ENCODE measurements at regions not wholly inside any gene's neighbourhood (a gene's known extent, or its start where the extent isn't known, plus 50 kb on each side); places are given as distances from the start of the nearest gene placed in this dataset.
"Not testable (repeated sequence)": the region's sequence is repeated elsewhere in the genome, so short reads cannot be mapped to it uniquely, and the experiment has no call there.

- DNase-seq (ENCODE audit: low read depth in 2 of 2) = no peak
Observed at GRCh38 chr11:29485641-29486040, 531.2 kb downstream of the KCNA4 start.

DNA sequence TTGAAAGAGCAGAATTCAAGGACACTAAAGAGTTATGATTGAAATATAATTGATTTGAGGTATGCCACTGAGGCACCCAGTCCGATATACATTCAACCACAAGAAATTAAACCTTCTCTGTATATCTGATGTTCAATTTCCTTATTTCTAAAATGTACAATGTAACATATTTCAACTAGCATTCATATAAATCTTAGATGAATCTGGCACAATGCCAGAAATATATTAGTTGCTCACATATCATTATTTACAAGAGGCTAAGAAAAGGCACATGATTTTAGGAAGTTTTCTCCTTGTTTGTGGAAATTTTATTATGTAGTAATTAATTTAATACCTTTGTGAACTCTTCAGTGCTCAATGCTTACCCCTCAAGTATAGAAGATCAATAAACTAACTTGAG lies 532.3 kb downstream of the KCNA4 start:
- DNase-seq (ENCODE audit: low read depth in 2 of 2) = no peak

DNA sequence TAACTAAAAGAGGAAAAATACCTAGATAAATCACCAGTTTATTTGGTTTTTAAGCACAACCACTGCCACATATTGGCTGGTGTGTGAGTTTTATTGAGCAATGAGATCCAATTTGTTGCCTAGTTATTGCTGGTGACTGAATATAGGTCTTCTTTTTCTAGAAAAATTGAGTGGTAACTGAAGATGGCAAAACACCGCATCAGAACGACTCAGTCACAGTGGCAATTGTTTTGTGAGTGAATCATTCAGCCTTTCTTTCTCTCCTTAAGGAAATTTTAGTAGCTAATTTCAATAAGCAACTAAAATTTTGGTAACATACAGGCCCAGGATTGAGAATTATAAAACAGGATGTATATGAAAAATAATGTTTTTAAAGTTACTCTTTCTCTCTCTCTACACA lies 533.0 kb downstream of the KCNA4 start:
- DNase-seq (ENCODE audit: low read depth in 2 of 2) = no peak

DNA sequence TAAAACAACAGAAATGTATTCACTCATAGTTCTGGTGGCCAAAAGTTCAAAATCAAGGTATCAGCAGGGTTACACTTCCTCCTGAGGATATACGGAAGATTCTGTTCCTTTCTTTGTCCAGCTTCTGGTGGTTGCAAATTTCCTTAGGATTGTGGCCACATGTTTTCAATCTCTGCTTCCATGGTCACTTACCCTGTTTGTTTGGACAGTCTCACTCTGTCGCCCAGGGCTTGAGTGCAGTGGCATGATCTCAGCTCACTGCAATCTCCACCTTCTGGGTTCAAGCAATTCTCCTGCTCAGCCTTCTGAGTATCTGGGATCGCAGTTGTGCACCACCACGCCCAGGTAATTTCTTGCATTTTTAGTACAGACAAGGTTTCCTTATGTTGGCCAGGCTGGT lies 534.3 kb downstream of the KCNA4 start:
- no peak for DNase-seq (ENCODE audit: low read depth in 2 of 2)

- DNase-seq (ENCODE audit: low read depth in 2 of 2) = no peak
Observed at GRCh38 chr11:29481738-29482137, 535.1 kb downstream of the KCNA4 start.

GRCh38 chr11:29480981-29481380 lies 535.8 kb downstream of the KCNA4 start:
- DNase-seq (ENCODE audit: low read depth in 2 of 2) = no peak

- DNase-seq (ENCODE audit: low read depth in 2 of 2) = no peak
Observed at GRCh38 chr11:29458252-29458651, 558.6 kb downstream of the KCNA4 start.

GRCh38 chr11:29452146-29452545 lies 564.7 kb downstream of the KCNA4 start:
- DNase-seq (ENCODE audit: low read depth in 2 of 2) = no peak

- DNase-seq (ENCODE audit: low read depth in 2 of 2) = no peak
Observed at GRCh38 chr11:29449281-29450074, 567.4 kb downstream of the KCNA4 start.

- DNase-seq (ENCODE audit: low read depth in 2 of 2) = no peak
Observed at GRCh38 chr11:29448246-29448877, 568.5 kb downstream of the KCNA4 start.

DNA sequence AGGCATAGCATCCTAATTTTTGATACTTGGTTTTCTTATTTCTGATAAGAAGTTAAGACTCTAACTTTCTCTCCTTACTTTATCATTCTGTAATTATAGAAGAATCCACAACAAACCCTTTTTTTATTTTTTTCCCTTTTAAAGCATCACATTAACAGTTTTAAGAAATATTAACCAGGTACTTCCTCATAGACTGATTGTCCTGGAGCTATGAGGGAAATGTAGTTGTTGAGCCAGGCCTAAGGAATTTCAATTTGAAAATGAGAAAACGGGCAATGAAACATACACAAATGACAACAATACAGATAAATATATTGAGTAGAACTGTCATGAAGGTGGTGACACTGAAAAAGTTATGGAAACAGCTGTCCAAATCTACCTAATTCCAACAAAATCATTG lies 569.0 kb downstream of the KCNA4 start:
- no peak for DNase-seq (ENCODE audit: low read depth in 2 of 2)

DNA sequence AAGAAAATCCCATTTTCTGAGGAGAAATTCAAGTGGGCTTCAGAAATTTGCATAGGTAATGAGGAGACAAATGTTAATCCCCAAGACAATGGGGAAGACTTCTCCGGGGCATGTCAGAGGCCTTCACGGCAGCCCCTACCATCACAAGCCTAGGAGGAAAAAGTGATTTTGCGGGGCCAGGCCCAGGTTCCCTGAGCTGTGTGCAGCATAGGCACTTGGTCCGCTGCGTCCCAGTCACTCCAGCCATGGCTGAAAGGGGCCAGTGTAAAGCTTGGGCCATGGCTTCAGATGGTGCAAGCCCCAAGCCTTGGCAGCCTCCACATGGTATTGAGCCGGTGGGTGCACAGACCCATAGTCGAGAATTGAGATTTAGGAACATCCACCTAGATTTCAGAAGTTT lies 570.7 kb downstream of the KCNA4 start:
- no peak for DNase-seq (ENCODE audit: low read depth in 2 of 2)

DNA sequence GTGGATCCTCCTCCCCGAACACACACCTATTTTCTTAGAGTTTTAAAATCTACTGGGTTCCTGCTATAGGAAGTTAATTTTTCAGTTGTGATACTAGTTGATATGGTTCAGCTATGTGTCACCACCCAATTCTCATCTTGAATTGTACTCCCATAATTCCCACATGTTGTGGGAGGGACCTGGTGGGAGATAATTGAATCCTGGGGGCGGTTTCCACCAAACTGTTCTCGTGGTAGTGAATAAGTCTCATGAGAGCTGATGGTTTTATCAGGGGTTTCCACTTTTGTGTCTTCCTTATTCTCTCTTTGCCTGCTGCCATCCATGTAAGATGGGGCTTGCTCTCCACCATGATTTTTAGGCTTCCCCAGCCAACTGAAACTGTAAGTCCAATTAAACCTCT lies 571.6 kb downstream of the KCNA4 start:
- DNase-seq (ENCODE audit: low read depth in 2 of 2) = not testable (repeated sequence)

DNA sequence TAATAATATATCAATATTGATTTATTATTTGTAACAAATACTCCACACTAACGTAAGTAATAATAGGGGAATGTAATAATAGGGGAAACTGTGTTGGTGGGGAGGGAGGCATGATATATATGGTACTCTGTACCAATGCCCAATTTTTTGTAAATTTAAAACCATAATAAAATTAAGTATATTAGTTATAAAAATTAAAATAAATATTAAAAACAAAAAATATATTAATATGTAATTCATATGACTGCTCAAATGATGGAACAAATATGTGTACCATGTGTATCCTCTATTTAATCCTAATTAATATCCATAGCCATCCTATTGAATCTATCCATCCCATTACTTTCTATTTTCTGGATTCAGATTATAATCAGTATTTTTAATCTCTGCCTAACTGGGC lies 578.0 kb downstream of the KCNA4 start:
- DNase-seq (ENCODE audit: low read depth in 2 of 2) = no peak

- no peak for DNase-seq (ENCODE audit: low read depth in 2 of 2)
Observed at GRCh38 chr11:29435421-29435820, 581.4 kb downstream of the KCNA4 start.

DNA sequence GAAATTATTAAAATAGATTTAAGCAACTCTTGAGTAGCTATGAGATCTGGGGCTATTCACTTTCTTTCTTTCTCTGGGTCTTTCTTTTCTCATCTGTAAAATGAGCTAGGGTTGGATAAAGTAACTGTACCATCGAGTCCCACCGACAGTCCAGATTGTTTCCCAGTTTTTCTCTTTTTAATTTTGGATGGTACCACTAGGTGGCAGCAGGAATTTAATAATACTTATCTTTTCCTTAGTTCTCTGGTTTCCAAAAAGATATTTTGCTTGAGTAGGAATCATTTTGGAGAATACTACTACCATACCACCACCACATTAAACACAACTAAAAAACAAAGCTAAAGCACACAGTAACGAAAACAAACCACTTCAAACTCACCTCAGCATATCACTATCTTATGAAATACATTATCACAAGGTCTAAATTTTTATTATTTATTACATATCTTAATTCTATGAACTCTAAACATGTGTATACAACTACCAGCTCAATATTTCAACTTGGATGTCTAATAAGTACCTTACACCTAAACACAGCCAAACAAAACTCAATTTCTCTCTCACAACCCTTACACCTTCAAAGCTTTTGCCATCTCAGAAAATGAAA lies 584.0 kb downstream of the KCNA4 start:
- DNase-seq (ENCODE audit: low read depth in 2 of 2) = no peak

GRCh38 chr11:29405305-29405704 lies 611.5 kb downstream of the KCNA4 start:
- DNase-seq (ENCODE audit: low read depth in 2 of 2) = no peak

GRCh38 chr11:29395555-29396072 lies 621.2 kb downstream of the KCNA4 start:
- no peak for DNase-seq (ENCODE audit: low read depth in 2 of 2)

GRCh38 chr11:29389793-29390192 lies 627.0 kb downstream of the KCNA4 start:
- no peak for DNase-seq (ENCODE audit: low read depth in 2 of 2)

- no peak for DNase-seq (ENCODE audit: low read depth in 2 of 2)
Observed at GRCh38 chr11:29373725-29374124, 643.1 kb downstream of the KCNA4 start.

DNA sequence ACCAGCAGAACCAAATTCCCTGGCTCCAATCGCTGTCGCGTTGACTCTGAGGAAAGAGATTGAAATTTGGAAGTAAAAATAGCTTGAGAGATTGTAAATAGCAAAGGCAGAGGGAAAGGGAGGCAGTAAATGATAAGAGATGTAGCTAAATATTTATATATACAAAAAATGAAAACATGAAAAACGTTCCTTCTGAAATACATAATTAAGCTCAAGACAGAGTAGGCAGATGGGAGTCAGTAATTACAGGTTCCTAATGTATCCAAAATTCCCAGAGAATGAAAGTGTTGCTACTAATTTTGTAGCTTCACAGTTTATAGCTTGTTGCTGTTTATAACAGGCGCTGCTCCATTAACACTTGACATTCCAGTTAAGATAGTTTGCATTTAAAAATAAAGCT lies 648.7 kb downstream of the KCNA4 start:
- DNase-seq (ENCODE audit: low read depth in 2 of 2) = no peak

DNA sequence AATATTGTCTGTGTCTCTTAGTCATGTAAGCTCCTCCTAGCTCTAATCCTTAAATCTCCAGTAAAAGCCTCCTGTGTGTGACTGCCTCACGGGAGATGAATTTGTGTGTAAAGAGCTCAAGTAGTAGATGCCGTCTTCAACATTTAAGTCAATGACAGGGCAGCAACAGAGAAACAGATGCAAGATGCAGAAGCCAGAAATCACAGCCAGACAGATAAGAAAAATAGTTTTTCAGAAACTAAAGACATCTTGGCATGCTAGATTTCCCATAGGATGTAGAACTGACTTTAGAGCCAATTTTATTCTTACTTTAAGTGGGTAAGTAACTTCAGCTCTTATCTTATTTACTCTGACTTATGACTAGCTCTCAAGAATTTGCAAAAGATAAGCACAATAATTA lies 652.8 kb downstream of the KCNA4 start:
- DNase-seq (ENCODE audit: low read depth in 2 of 2) = no peak

DNA sequence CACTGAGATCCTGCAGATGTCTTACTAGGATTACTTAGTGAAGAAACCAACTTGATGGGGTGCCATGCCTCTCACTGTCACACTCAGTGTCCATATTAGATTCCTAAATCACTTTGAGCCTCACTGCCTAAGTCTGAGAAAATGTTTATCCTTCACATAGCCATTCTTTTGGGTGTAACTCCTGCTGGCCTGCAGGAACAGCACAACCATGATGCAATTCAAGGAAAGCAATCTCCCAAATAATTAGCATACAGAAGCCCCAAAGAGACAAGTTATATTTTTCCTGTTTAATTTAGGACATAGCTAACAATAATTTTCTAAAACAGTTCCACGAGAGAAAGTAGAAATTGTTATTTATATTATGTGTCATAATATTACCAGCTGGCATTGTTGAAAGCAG lies 655.5 kb downstream of the KCNA4 start:
- no peak for DNase-seq (ENCODE audit: low read depth in 2 of 2)

Measured in stimulated activated CD4-positive, alpha-beta T cell treated with anti-CD3 and anti-CD28 coated beads, Interleukin-12 subunit alpha, Interleukin-12 subunit beta, amount 100 ng/mL, for 24 hours (primary cell).